ENCODE measurements at regions not wholly inside any gene's neighbourhood (a gene's known extent, or its start where the extent isn't known, plus 50 kb on each side); places are given as distances from the start of the nearest gene placed in this dataset.

DNA sequence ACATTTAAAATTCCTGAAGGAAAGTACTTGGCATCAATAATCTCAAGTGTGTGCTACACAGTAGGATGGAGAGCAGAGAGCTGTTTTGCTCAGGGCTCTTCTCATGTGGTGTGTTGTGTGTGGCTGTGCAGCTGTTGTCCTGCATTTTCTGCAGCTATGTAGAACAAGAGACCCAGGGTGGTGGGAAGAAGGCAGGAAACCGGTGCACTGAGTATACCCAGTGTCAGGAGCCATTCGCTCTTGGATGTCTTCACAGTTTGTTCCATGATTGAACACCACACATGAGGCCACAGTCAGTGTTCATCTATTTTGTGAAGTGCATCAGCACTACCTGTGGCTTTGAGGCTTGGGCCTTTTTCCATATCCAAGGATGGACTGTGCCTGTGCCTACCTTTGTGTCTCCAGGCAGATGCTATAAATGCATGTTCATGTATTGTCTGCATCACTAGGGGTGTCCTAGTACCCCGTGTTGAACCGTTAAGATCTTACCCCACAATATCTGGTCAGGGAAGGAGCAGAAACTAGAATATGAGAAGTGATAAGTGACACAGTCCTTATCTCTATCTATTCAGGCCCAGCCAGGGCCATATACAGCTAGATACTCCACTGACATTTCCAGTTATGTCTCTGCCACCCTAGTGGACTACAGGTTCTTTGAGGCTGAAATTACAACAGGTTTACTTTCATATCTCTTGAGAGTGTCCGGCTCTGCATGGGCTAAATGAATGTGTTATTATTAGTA lies 194.3 kb downstream of the NR2F2 start:
- TF ChIP-seq, protein P1, sequence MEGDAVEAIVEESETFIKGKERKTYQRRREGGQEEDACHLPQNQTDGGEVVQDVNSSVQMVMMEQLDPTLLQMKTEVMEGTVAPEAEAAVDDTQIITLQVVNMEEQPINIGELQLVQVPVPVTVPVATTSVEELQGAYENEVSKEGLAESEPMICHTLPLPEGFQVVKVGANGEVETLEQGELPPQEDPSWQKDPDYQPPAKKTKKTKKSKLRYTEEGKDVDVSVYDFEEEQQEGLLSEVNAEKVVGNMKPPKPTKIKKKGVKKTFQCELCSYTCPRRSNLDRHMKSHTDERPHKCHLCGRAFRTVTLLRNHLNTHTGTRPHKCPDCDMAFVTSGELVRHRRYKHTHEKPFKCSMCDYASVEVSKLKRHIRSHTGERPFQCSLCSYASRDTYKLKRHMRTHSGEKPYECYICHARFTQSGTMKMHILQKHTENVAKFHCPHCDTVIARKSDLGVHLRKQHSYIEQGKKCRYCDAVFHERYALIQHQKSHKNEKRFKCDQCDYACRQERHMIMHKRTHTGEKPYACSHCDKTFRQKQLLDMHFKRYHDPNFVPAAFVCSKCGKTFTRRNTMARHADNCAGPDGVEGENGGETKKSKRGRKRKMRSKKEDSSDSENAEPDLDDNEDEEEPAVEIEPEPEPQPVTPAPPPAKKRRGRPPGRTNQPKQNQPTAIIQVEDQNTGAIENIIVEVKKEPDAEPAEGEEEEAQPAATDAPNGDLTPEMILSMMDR (tag by site-specific recombination; IDR thresholded peaks at IDR 0.05): no peak
- no peak for TF ChIP-seq ZFP41 (tag by site-specific recombination; IDR thresholded peaks at IDR 0.05; ENCODE audit: borderline replicate concordance)
- TF ChIP-seq, protein P2, sequence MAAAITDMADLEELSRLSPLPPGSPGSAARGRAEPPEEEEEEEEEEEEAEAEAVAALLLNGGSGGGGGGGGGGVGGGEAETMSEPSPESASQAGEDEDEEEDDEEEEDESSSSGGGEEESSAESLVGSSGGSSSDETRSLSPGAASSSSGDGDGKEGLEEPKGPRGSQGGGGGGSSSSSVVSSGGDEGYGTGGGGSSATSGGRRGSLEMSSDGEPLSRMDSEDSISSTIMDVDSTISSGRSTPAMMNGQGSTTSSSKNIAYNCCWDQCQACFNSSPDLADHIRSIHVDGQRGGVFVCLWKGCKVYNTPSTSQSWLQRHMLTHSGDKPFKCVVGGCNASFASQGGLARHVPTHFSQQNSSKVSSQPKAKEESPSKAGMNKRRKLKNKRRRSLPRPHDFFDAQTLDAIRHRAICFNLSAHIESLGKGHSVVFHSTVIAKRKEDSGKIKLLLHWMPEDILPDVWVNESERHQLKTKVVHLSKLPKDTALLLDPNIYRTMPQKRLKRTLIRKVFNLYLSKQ (tag by site-specific recombination; IDR thresholded peaks at IDR 0.05; ENCODE audit: borderline replicate concordance): no peak

All from HEK293 (cell line).